CD4-positive, alpha-beta T cell treated with Interleukin-17A for 4 hours (primary cell): ENCODE measurements at regions not wholly inside any gene's neighbourhood (a gene's known extent, or its start where the extent isn't known, plus 50 kb on each side); places are given as distances from the start of the nearest gene placed in this dataset.
"Not testable (repeated sequence)": the region's sequence is repeated elsewhere in the genome, so short reads cannot be mapped to it uniquely, and the experiment has no call there.

Source experiments
- DNase-seq: peaks from one replicate; pipeline ENCODE4 v3.0.0-alpha.2; 2020; ENCODE audit warnings: mixed read lengths

DNA sequence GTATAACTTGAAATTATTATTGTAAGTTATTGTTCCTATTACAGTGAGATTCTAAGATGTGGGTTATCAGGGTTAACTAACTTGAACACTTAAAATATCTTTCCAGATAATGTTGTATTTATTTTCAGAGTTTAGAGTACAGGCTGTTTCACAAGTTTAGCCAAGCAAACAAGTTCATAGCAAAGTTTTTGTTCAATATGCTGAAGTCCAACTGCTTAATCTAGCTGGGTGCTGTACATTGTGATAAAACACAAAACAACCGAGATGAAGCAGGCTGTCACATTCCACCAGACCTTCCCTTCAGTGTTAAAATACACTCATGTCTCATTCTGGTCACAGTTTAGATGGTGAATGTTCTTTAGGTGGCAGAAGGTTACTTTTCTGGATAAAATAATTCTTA is 148.0 kb upstream of the PCDH20 start:
- no peak for DNase-seq

DNA sequence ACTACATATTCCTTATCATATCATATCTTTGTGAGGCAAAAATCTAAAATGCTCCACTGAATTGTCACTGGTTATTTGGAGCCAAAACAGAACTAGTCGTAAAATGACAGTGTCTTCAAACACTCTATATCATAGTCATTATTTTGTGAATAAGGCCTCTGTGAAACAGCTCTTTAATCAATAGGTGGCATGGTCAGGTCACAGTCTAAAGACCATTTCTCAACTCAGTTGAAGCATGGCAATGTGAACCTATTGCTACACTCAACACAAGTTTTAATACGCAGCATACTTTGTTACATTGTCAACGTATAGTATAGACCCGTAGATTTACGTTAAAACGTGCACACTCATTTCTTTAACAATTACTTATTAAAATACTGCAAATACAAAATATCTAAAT is 131.3 kb upstream of the PCDH20 start:
- DNase-seq = no peak

DNA sequence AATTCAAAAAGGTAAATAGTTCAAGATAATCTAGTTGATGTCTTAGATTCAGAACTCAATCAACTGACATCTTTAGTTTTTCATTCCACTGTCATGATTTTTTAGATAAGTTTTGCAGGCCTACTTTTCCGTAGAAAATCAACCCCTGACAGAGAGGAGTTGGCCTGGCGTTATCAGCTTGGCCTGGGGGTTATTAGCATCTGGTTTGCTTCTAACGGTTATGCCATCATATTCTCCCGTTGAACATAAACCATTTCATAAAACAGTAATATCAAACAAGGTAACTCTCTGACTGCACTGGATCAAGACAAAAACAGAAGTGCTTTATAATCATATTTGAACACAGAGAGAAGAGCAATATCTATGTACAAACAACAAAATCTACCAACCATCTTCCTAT is 130.8 kb upstream of the PCDH20 start:
- DNase-seq = no peak

DNA sequence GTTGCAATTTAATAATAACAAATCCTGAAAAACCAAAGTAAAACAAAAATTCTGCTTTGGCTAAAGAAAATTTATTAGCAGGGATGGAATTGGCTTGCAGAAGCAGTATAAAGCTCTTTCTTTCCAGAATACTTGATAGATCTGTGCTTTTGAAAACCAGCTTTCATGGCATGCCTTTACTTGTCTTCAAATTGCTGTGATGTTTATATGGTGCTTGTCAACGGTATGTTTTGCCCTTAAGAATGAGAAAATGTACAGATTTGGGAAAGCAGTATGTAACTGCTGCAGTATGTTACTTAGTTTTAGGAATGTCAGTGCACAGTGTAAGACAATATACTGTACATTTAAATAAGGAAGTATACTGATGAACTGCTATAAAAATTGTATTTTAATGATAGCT is 120.8 kb upstream of the PCDH20 start:
- DNase-seq = no peak

DNA sequence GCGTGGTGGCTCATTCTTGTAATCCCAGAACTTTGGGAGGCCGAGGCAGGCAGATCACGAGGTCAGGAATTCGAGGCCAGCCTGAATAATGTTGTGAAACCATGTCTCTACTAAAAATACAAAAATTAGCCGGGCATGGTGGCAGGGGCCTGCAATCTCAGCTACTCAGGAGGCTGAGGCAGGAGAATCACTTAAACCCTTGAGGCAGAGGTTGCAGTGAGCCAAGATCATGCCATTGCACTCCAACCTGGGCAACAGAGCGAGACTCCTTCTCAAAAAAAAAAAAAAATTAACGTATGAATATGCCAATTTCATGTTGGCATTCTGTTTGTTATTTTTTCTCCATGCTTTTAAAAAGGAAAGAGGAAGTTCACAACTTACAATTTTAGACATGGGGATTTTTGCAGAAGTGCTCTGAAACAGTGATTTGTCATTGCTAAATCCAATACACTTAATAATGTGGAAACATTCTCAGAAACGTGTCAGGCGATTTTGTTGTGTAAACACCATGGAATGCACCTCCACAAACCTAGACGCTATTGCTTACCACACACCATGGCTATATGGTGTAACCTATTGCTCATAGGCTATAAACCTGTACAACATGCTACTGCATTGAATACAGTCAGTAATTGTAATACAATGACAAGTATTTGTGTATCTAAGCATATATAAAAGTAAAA is 115.9 kb upstream of the PCDH20 start:
- DNase-seq = no peak

DNA sequence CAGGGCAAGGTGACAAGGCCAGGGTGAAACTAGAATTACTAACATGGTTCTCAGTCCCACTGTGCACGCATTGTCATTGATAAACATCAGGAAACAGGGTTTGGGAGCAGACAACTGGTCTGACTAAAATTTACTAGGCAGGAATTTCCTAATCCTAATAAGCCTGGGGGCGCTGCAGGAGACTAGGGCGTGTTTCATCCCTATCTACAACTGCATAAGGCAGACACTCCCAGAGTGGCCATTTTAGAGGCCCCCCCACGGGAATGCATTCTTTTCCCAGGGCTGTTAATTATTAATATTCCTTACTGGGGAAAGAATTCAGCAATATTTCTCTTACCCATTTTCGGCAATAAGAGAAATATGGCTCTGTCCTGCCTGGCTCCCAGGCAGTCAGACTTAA is 103.6 kb upstream of the PCDH20 start:
- DNase-seq = not testable (repeated sequence)

DNA sequence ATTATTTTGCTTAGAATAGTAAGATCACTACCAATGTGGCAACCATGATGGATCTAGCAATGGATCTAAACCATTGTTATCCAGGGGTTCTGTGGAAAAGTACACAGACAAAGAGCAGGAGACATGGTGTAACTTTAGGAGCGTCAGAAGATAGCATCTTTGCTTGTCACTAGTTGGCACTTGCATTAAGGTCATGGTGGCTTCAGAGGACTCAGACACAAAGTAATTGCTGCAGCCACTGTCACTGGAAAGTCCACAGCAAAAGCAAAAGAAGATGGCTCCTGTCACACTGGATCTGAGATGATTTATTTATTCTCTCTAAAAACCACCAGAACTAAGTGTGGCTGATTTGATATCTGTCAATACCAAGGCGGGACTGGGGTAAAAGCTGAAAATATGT is 93.3 kb upstream of the PCDH20 start:
- DNase-seq = no peak

DNA sequence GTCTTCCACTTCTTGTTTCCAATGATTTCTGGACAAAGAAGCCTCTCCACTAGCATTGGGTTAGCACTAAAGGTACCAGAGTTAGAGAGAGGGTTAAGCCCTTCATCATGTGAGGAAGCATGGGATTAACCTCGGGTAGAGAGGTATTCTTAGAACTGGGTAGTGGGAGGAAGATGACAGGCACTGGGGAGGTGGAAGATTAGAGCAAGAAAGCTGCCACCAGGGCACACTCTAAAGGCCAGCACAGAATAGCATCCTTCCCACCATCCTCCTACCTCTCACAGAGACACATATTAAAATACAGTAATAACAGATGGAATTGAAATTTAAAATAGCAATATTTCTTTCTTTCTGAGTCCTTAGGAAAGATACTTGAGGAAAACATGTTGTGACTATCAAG is 84.5 kb upstream of the PCDH20 start:
- no peak for DNase-seq

DNA sequence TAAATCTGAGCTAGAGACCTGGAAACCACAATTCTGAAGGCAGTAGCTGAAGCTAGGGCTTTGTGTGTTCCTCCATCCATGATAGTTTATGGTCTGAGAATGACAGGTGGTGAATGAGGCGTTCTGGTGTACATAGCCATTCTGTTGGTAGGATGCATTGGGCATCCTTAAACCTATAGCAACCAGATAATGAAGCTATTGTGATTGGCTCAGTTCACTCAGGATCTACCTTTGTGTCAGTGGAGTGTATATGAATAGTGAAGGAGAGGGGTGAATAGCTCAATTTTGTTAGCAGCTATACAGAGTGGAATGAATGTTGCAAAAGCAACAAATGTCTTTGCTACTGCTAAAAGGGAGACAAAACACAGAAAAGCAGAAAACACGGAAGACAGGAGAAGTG is 80.0 kb upstream of the PCDH20 start:
- no peak for DNase-seq

DNA sequence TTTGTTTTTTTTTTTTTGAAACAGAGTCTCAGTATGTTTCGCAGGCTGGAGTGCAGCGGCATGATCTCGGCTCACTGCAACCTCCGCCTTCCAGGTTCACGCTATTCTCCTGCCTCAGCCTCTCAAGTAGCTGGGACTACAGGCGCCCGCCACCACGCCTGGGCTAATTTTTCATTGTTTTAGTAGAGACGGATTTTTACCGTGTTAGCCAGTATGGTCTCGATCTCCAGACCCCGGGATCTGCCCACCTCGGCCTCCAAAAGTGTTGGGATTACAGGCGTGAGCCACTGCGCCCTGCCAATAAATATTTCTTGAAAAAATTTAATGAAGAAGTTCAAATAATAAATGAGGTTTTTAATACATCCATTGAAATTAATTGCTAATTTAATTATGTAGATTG is 77.9 kb upstream of the PCDH20 start:
- not testable (repeated sequence) for DNase-seq

DNA sequence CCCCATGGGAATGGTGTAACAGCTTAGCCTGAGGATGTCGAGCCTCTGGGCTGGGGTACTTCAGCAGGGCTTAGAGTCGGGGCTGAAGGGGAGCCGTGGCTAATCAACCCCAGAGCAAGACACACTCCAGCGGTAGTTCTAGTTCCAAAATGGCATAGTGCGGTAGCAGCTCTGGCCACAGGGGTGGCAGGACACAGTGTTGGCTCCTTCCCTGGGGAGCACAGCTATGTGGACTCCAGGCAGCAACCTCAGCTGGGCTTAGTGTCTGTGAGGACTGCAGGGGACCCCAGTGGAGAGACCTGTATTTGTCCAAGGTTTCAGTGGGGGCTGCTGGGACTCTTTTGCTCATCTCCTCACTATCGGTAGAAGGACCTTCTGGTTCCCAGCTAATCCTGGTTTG is 70.8 kb upstream of the PCDH20 start:
- DNase-seq = no peak

DNA sequence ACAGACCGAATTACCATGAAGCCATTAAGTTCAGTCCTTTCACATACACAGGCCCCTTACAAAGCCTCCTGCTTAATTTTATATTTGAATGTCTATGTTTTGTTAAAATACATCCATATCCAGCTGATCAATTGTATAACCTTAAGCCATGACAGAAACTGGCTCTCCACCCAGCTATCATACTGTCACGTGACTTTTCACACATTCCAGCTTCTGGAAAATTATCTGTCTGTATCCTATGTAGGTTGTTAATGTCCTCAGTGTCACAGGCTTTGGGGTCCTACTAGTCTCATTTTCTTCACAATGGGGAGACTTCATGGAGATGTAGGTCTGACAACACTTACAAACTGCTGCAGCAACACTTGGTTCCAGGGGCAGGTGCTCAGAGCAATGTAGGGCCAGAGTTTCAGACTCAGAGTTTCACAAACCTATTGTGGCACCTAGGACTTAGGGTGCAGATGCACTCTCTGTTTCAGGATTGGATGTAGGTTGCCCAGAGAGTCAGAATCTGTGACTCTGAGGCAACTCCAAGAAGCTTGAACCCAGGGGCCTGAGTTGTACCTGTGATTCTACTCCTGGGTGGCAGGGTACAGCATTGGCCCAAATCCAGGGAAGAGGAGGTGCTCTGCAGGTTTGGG is 69.6 kb upstream of the PCDH20 start:
- DNase-seq = no peak

DNA sequence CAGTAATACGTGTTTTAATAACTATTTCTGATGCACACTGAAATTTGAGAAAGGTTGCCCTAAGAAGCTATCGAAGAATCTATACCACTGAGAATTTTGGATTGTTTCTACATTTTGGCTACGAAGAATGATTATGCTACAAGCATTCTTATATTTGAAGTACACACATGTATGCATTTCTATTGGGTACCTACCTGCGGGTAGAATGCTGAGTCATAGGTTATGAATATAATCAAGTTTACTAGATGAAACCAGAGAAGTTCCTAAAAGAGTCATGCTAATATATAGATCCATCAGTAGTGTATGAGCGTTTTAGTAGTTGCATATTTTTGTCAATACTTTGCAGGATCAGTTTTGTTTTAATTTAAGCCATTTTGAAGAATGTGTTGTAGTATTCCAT is 62.0 kb upstream of the PCDH20 start:
- no peak for DNase-seq

DNA sequence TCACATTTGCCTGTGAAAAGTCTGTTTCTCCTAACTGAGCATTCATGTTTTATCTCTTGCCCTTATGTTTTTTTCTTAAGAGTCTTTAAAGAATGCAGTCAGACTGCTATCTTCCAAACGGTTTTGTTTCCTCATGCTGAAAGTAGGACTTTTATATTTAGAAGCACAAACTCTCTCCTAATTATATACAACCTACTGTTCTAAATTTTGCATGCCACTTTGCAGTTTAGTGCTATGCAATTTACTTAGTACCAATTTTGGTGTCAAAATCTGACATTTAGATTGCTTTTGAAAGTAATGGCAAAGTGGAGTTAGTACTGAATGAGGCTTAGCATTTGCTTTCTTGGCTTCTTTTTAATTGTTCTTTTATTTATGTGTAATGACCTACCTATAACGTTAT is 55.1 kb upstream of the PCDH20 start:
- no peak for DNase-seq

DNA sequence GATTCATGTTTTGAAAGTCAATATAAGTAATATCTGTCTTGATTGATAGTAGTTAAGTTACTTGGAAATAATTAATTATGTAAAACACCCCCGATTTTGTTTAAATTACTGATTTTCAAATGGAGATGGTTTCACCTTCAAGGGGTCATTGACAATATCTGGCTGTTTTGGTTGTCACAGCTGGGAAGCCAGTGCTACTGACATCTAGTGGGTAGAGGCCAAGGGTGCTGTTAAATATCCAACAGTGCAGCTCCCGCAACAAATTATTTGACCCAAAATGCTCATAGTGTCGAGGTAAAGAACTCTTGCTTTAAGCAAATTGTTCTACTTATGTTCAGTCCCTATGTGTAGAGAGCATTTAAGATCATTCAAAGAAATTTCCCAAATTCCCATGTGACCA is 50.6 kb upstream of the PCDH20 start:
- no peak for DNase-seq
